ENCODE measurements at regions not wholly inside any gene's neighbourhood (a gene's known extent, or its start where the extent isn't known, plus 50 kb on each side); places are given as distances from the start of the nearest gene placed in this dataset.
"Not testable (repeated sequence)": the region's sequence is repeated elsewhere in the genome, so short reads cannot be mapped to it uniquely, and the experiment has no call there.

DNA sequence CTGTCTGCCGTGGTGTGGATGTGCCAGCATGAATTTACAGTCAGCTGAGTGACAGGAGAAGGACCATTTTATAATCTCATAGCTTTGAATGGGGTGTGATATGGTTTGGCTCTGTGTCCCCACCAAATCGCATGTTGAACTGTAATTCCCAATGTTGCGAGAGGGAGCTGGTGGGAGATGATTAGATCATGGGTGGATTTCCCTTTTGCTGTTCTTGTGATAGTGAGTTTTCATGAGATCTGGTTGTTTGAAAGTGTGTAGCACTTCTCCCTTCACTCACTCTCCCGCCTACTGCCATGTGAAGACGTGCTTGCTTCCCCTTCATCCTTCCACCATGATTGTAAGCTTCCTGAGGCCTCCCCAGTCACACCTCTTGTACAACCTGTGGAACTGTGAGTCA lies 111.9 kb upstream of the CHD2 start:
- Histone ChIP-seq H3K27me3 (ENCODE audit: control insufficient read depth, insufficient read depth, low read length) (no peaks in the 10 kb centered on the region), H4K20me1 (ENCODE audit: insufficient read depth, low read length) (no peaks in the 10 kb centered on the region), H3K4me3 (ENCODE audit: insufficient read depth, low read depth, low read length) (no peak overlapping the region), H2AK5ac (ENCODE audit: low read depth, low read length) (no peak overlapping the region), H3K36me3 (ENCODE audit: control insufficient read depth, insufficient read depth, low read length) (no peaks in the 10 kb centered on the region), H3K4ac (ENCODE audit: low read depth, low read length) (no peak overlapping the region), H2BK20ac (ENCODE audit: low read depth, low read length) (no peak overlapping the region), H3K9ac (ENCODE audit: low read depth, low read length) (no peak overlapping the region), H3K9me3 (ENCODE audit: control insufficient read depth, insufficient read depth, low read length) (no peaks in the 10 kb centered on the region), H3K79me1 (ENCODE audit: low read depth in 1 of 2, low read length in 2 of 2) (no peaks in the 10 kb centered on the region), H3K14ac (replicated peaks; ENCODE audit: low read depth, low read length) (no peak overlapping the region), H3K4me1 (ENCODE audit: control insufficient read depth, insufficient read depth, low read length) (no peaks in the 10 kb centered on the region), H3K23ac (ENCODE audit: low read depth, low read length) (no peak overlapping the region), H4K5ac (ENCODE audit: low read depth, low read length) (no peak overlapping the region), H4K91ac (ENCODE audit: insufficient read depth, low read depth, low read length) (no peak overlapping the region), H2AK9ac (replicated peaks; ENCODE audit: low read depth, low read length, poor library complexity) (no peak overlapping the region), H3K18ac (ENCODE audit: low read depth, low read length) (no peak overlapping the region), H4K8ac (ENCODE audit: low read depth in 2 of 2, low read length in 2 of 2) (no peak overlapping the region), H3K27ac (ENCODE audit: insufficient read depth, low read length) (no peak overlapping the region), H3K4me2 (ENCODE audit: low read depth, low read length) (no peak overlapping the region), H2BK15ac (ENCODE audit: low read depth, low read length) (no peak overlapping the region), H3K9me1 (ENCODE audit: insufficient read depth, low read length) (no peaks in the 10 kb centered on the region), H3K56ac (ENCODE audit: extremely low read depth, insufficient read depth, low read length) (no peak overlapping the region), H2BK120ac (ENCODE audit: low read depth, low read length) (no peak overlapping the region), H2BK5ac (ENCODE audit: low read depth, low read length, poor library complexity, severe bottlenecking) (no peak overlapping the region), H2AFZ (replicated peaks; ENCODE audit: low read length, poor library complexity) (no peak overlapping the region)
- no TSS peak for BruUV-seq (replicated peaks)
- CTCF ChIA-PET = interaction anchor here (2.0 kb wide), 1 partner anchor 9 kb away, joined by 7 read pairs; no protein-coding TSS in a partner anchor
- DNase-seq (no peak), ATAC-seq (ENCODE audit: low read depth) (no peak)
- dilution Hi-C loops (cut with HindIII; ENCODE audit: low sequenced_read_pairs, unreplicated experiment) = no loop called here
- no peak for TF ChIP-seq MAFK (IDR thresholded peaks at IDR 0.05; ENCODE audit: low read depth, low read length)
- no peak for TF ChIP-seq SMC3 (IDR thresholded peaks at IDR 0.05; ENCODE audit: low read depth, low read length)
- TF ChIP-seq, protein P1, sequence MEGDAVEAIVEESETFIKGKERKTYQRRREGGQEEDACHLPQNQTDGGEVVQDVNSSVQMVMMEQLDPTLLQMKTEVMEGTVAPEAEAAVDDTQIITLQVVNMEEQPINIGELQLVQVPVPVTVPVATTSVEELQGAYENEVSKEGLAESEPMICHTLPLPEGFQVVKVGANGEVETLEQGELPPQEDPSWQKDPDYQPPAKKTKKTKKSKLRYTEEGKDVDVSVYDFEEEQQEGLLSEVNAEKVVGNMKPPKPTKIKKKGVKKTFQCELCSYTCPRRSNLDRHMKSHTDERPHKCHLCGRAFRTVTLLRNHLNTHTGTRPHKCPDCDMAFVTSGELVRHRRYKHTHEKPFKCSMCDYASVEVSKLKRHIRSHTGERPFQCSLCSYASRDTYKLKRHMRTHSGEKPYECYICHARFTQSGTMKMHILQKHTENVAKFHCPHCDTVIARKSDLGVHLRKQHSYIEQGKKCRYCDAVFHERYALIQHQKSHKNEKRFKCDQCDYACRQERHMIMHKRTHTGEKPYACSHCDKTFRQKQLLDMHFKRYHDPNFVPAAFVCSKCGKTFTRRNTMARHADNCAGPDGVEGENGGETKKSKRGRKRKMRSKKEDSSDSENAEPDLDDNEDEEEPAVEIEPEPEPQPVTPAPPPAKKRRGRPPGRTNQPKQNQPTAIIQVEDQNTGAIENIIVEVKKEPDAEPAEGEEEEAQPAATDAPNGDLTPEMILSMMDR (conservative IDR thresholded peaks at IDR 0.05; ENCODE audit: low read depth, low read length) = no peak
- TF ChIP-seq FOS (IDR thresholded peaks at IDR 0.05; ENCODE audit: low read depth, low read length) = no peak
- no peak for TF ChIP-seq BHLHE40 (IDR thresholded peaks at IDR 0.05; ENCODE audit: low read depth, low read length)
- no peak for TF ChIP-seq CHD1 (IDR thresholded peaks at IDR 0.05; ENCODE audit: low read depth, low read length)
- no peak for TF ChIP-seq MAZ (IDR thresholded peaks at IDR 0.05; ENCODE audit: borderline replicate concordance, low read depth, low read length)
- WGBS, 2 experiments (ENCODE audit: extremely low coverage in 2 of 2, insufficient read length in 1 of 2) = no CpG with 5 or more reads among the region's 5 CpGs
- intact Hi-C loops (cut with micrococcal nuclease) = no loop called here
- in situ Hi-C loops (cut with MboI; ENCODE audit: low sequenced_read_pairs) = loop anchor here (25.0 kb wide), 1 partner anchor 1324 kb away; no protein-coding TSS in a partner anchor
- POLR2A ChIA-PET (ENCODE audit: unreplicated experiment) = no interaction called here

GRCh38 chr15:92788793-92789192 lies 111.3 kb upstream of the CHD2 start:
- H2BK120ac ChIP-seq (ENCODE audit: low read depth, low read length); H2BK20ac ChIP-seq (ENCODE audit: low read depth, low read length); H3K27me3 ChIP-seq (ENCODE audit: control insufficient read depth, insufficient read depth, low read length); DNase-seq; H3K4ac ChIP-seq (ENCODE audit: low read depth, low read length); H3K4me3 ChIP-seq (ENCODE audit: insufficient read depth, low read depth, low read length); H4K91ac ChIP-seq (ENCODE audit: insufficient read depth, low read depth, low read length); H2BK15ac ChIP-seq (ENCODE audit: low read depth, low read length); H3K4me2 ChIP-seq (ENCODE audit: low read depth, low read length); POLR2A ChIA-PET (ENCODE audit: unreplicated experiment); H3K18ac ChIP-seq (ENCODE audit: low read depth, low read length); H3K27ac ChIP-seq (ENCODE audit: insufficient read depth, low read length); H3K56ac ChIP-seq (ENCODE audit: extremely low read depth, insufficient read depth, low read length); H3K9me3 ChIP-seq (ENCODE audit: control insufficient read depth, insufficient read depth, low read length); dilution Hi-C loops (cut with HindIII; ENCODE audit: low sequenced_read_pairs, unreplicated experiment); H3K36me3 ChIP-seq (ENCODE audit: control insufficient read depth, insufficient read depth, low read length); ATAC-seq (ENCODE audit: low read depth); H2BK5ac ChIP-seq (ENCODE audit: low read depth, low read length, poor library complexity, severe bottlenecking); H4K5ac ChIP-seq (ENCODE audit: low read depth, low read length); H3K9ac ChIP-seq (ENCODE audit: low read depth, low read length); H3K14ac ChIP-seq (replicated peaks; ENCODE audit: low read depth, low read length); H2AK9ac ChIP-seq (replicated peaks; ENCODE audit: low read depth, low read length, poor library complexity); H2AK5ac ChIP-seq (ENCODE audit: low read depth, low read length); H4K8ac ChIP-seq (ENCODE audit: low read depth in 2 of 2, low read length in 2 of 2); H3K4me1 ChIP-seq (ENCODE audit: control insufficient read depth, insufficient read depth, low read length); H2AFZ ChIP-seq (replicated peaks; ENCODE audit: low read length, poor library complexity); intact Hi-C loops (cut with micrococcal nuclease); H3K23ac ChIP-seq (ENCODE audit: low read depth, low read length); H3K9me1 ChIP-seq (ENCODE audit: insufficient read depth, low read length); H3K79me1 ChIP-seq (ENCODE audit: low read depth in 1 of 2, low read length in 2 of 2); BruUV-seq (replicated peaks); H4K20me1 ChIP-seq (ENCODE audit: insufficient read depth, low read length): not testable (repeated sequence)
- WGBS, 2 experiments (ENCODE audit: extremely low coverage in 2 of 2, insufficient read length in 1 of 2) = 92% methylated on average over 7 of the region's 15 CpGs; no CpG with 5 or more reads in 1 of the 2 experiments
- CTCF ChIA-PET = interaction anchor here (1.4 to 2.0 kb wide), 2 partner anchors 9 to 16 kb away, joined by 3 to 7 read pairs; no protein-coding TSS in a partner anchor
- in situ Hi-C loops (cut with MboI; ENCODE audit: low sequenced_read_pairs) = loop anchor here (25.0 kb wide), 1 partner anchor 1324 kb away; no protein-coding TSS in a partner anchor
